Fibroblast of lung (primary cell): ENCODE measurements at regions not wholly inside any gene's neighbourhood (a gene's known extent, or its start where the extent isn't known, plus 50 kb on each side); places are given as distances from the start of the nearest gene placed in this dataset.

Experiments
- DNase-seq, 2 donors: peaks; one replicate each; pipeline versions ENCODE4 v3.0.0 to v3.0.0-alpha.2; 2010; ENCODE audit warnings: low read depth in 2 of 2
- H2AFZ ChIP-seq: 2 replicates; pipeline ENCODE4 v1.5.1; 2012; ENCODE audit warnings: low read length, control low read depth, inconsistent platforms
- H3K27ac ChIP-seq: 2 replicates; pipeline ENCODE4 v1.5.1; 2011; ENCODE audit warnings: low read length, control low read depth; ENCODE audit not compliant: insufficient read depth
- H3K27me3 ChIP-seq: 2 replicates; pipeline ENCODE4 v1.5.1; 2011; ENCODE audit warnings: mild to moderate bottlenecking, low read length; ENCODE audit not compliant: control insufficient read depth, insufficient read depth
- H3K36me3 ChIP-seq: 2 replicates; pipeline ENCODE4 v1.5.1; 2011; ENCODE audit warnings: low read length; ENCODE audit not compliant: control insufficient read depth, insufficient read depth
- H3K4me1 ChIP-seq: 2 replicates; pipeline ENCODE4 v1.5.1; 2011; ENCODE audit warnings: low read length; ENCODE audit not compliant: control insufficient read depth, insufficient read depth; ENCODE audit errors: extremely low read depth
- H3K4me2 ChIP-seq: 2 replicates; pipeline ENCODE4 v1.5.1; 2011; ENCODE audit warnings: low read length, control low read depth; ENCODE audit not compliant: insufficient read depth; ENCODE audit errors: extremely low read depth
- H3K4me3 ChIP-seq, 4 experiments: fragments of 200-600 bp in 1 of 4; sonication (generic) in 1 of 4; replicated peaks in 1 of 4; 2 replicates each; pipeline ENCODE4 v1.5.1; 2011 to 2016; ENCODE audit warnings: low read length in 4 of 4, low read depth in 3 of 4, mild to moderate bottlenecking in 3 of 4, control low read depth in 2 of 4, inconsistent platforms in 1 of 4, mixed read lengths in 1 of 4; ENCODE audit not compliant: insufficient read depth in 1 of 4; ENCODE audit errors: control extremely low read depth in 1 of 4
- H3K79me2 ChIP-seq: 2 replicates; pipeline ENCODE4 v1.5.1; 2012; ENCODE audit warnings: mild to moderate bottlenecking, low read length, inconsistent platforms; ENCODE audit not compliant: control insufficient read depth, insufficient read depth
- H3K9ac ChIP-seq: 2 replicates; pipeline ENCODE4 v1.5.1; 2011; ENCODE audit warnings: mild to moderate bottlenecking, low read length, control low read depth; ENCODE audit not compliant: insufficient read depth
- H3K9me3 ChIP-seq: 2 replicates; pipeline ENCODE4 v1.5.1; 2012; ENCODE audit warnings: low read depth, low read length; ENCODE audit not compliant: control insufficient read depth, insufficient read depth
- H4K20me1 ChIP-seq: 2 replicates; pipeline ENCODE4 v1.5.1; 2011; ENCODE audit warnings: low read length; ENCODE audit not compliant: control insufficient read depth, insufficient read depth; ENCODE audit errors: extremely low read depth
- EZH2 ChIP-seq: IDR thresholded peaks from 2 replicates; pipeline ENCODE4 v1.5.1; 2012; ENCODE audit warnings: low read length, control low read depth, mild to moderate bottlenecking; ENCODE audit errors: missing control alignments
- TF ChIP-seq, protein P1 (sequence below), 2 donors: IDR thresholded peaks in 1 of 2; conservative IDR thresholded peaks in 1 of 2; 1 replicate in 1 of 2; 2 replicates in 1 of 2; pipeline ENCODE4 v1.5.1; 2011 to 2012; ENCODE audit warnings: low read length in 2 of 2, control low read depth in 1 of 2, inconsistent platforms in 1 of 2, low read depth in 1 of 2, mild to moderate bottlenecking in 1 of 2

DNA sequence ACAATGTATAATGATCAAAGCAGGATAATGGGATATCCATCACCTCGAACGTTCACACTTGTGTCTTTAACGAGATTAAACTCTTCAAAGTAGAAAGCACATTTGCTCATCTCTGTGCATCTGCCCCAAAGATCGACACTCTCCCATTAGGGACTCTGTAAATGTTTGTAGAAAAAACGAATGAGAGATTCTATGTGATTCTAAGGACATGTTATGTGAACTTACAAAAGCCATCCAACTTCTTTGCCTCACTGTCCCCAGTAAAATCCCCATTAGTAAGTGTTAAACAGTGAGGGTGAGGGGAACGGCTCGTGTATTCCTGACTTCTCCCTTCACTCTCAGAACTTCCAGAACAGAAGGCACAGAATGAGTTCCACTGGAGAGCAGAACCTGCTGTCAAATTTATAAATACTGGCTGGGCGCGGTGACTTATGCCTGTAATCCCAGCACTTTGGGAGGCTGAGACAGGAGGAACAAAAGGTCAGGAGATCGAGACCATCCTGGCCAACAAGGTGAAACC is 134.1 kb downstream of the WSCD1 start:
- Histone ChIP-seq H3K9me3 (no peaks in the 10 kb centered on the region), H2AFZ (no peak overlapping the region), H3K4me3 (no peak overlapping the region), H3K9ac (no peak overlapping the region), H3K4me1 (no peaks in the 10 kb centered on the region), H3K27me3 (no peaks in the 10 kb centered on the region), H3K36me3 (no peaks in the 10 kb centered on the region), H3K4me2 (no peak overlapping the region), H3K27ac (no peak overlapping the region), H3K79me2 (no peaks in the 10 kb centered on the region), H4K20me1 (no peaks in the 10 kb centered on the region)
- TF ChIP-seq EZH2 = no peak
- TF ChIP-seq, protein P1, sequence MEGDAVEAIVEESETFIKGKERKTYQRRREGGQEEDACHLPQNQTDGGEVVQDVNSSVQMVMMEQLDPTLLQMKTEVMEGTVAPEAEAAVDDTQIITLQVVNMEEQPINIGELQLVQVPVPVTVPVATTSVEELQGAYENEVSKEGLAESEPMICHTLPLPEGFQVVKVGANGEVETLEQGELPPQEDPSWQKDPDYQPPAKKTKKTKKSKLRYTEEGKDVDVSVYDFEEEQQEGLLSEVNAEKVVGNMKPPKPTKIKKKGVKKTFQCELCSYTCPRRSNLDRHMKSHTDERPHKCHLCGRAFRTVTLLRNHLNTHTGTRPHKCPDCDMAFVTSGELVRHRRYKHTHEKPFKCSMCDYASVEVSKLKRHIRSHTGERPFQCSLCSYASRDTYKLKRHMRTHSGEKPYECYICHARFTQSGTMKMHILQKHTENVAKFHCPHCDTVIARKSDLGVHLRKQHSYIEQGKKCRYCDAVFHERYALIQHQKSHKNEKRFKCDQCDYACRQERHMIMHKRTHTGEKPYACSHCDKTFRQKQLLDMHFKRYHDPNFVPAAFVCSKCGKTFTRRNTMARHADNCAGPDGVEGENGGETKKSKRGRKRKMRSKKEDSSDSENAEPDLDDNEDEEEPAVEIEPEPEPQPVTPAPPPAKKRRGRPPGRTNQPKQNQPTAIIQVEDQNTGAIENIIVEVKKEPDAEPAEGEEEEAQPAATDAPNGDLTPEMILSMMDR (conservative IDR thresholded peaks at IDR 0.05 in 1 of 2, IDR thresholded peaks at IDR 0.05 in 1 of 2; ENCODE audit: low read depth in 1 of 2, low read length in 2 of 2) = no peak
- DNase-seq = no peak

DNA sequence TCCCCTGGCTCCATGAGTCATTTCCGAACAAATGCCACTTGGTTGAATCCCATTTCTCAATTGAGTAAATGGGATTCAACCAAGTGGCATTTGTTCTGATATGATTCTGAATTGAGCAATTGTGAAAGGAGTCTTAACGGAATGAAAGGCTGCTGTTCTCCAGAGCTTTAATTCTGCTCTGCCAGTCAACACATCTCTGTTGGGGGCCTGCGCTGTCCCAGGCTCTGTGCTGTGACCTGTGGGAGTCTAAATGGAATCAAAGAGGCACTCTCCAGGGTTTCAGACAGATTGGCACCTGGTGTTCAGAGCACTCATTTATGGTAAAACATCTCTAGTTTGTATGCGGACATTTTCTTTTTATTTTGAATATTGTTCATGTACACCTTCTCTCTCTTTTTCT is 126.2 kb downstream of the WSCD1 start:
- no peaks in the 10 kb centered on the region for H4K20me1 ChIP-seq

DNA sequence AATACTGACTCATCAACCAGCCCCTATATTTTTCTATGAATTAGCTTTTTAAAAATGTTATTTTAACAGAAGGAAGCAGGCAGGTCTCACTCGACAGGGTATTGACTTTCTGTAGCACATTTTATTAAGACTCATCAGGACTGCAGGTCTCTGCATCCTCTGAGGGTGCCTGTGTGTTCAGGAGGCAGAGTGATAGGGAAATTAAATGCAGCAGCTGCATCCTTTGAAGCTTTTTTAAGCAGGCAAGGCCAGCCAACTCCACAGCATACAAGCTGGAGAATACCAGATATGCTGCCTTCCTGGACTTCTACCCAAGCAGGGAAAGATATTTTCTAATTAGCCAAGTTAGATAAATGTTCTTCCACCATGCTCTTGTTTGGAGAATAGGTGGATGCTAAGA is 124.9 kb downstream of the WSCD1 start:
- no peaks in the 10 kb centered on the region for H3K36me3 ChIP-seq
- no peak for TF ChIP-seq EZH2
- TF ChIP-seq, protein P1 (conservative IDR thresholded peaks at IDR 0.05 in 1 of 2, IDR thresholded peaks at IDR 0.05 in 1 of 2; ENCODE audit: low read depth in 1 of 2, low read length in 2 of 2) = no peak

More for the DNA sequence above, 126.2 kb downstream of the WSCD1 start:
- DNase-seq = no peak
- Histone ChIP-seq H3K27ac (no peak overlapping the region), H3K4me3 (no peak overlapping the region), H3K9me3 (no peaks in the 10 kb centered on the region), H3K79me2 (no peaks in the 10 kb centered on the region), H3K9ac (no peak overlapping the region), H3K27me3 (no peaks in the 10 kb centered on the region), H3K4me1 (no peaks in the 10 kb centered on the region), H2AFZ (no peak overlapping the region), H3K36me3 (no peaks in the 10 kb centered on the region), H3K4me2 (no peak overlapping the region)
- TF ChIP-seq EZH2 = no peak
- TF ChIP-seq, protein P1 (conservative IDR thresholded peaks at IDR 0.05 in 1 of 2, IDR thresholded peaks at IDR 0.05 in 1 of 2; ENCODE audit: low read depth in 1 of 2, low read length in 2 of 2) = no peak

More for the DNA sequence above, 124.9 kb downstream of the WSCD1 start:
- Histone ChIP-seq H3K27ac (no peak overlapping the region), H3K4me2 (no peak overlapping the region), H3K9ac (no peak overlapping the region), H3K9me3 (no peaks in the 10 kb centered on the region), H2AFZ (no peak overlapping the region), H3K4me3 (no peak overlapping the region), H3K79me2 (no peaks in the 10 kb centered on the region), H3K4me1 (no peaks in the 10 kb centered on the region), H4K20me1 (no peaks in the 10 kb centered on the region), H3K27me3 (no peaks in the 10 kb centered on the region)
- no peak for DNase-seq
